H9 (cell line): ENCODE measurements at regions not wholly inside any gene's neighbourhood (a gene's known extent, or its start where the extent isn't known, plus 50 kb on each side); places are given as distances from the start of the nearest gene placed in this dataset.
A peak's percentile ranks its signal among the peaks of the same experiment; 100 is the strongest.

Experiments
- DNase-seq: peaks from one replicate; pipeline ENCODE4 v3.0.0-alpha.2; 2017
- H2AFZ ChIP-seq: one replicate; pipeline ENCODE4 v1.6.1; 2013; ENCODE audit warnings: mild to moderate bottlenecking, low read length, control low read depth, moderate library complexity
- H2AK5ac ChIP-seq: 2 replicates; pipeline ENCODE4 v1.6.1; 2013; ENCODE audit warnings: low read length, control low read depth, mixed read lengths; ENCODE audit not compliant: insufficient read length
- H2BK120ac ChIP-seq: one replicate; pipeline ENCODE4 v1.6.1; 2013; ENCODE audit warnings: low read depth, mild to moderate bottlenecking, low read length, control low read depth, inconsistent platforms; ENCODE audit not compliant: poor library complexity, severe bottlenecking
- H2BK12ac ChIP-seq: 2 replicates; pipeline ENCODE4 v1.6.1; 2013; ENCODE audit warnings: low read length, control low read depth, mixed read lengths, low read depth; ENCODE audit not compliant: insufficient read length
- H2BK15ac ChIP-seq: 2 replicates; pipeline ENCODE4 v1.6.1; 2013; ENCODE audit warnings: low read depth, low read length, control low read depth
- H2BK20ac ChIP-seq: one replicate; pipeline ENCODE4 v1.6.1; 2013; ENCODE audit warnings: low read depth, mild to moderate bottlenecking, low read length, control low read depth, inconsistent platforms; ENCODE audit not compliant: poor library complexity, severe bottlenecking
- H2BK5ac ChIP-seq: 2 replicates; pipeline ENCODE4 v1.6.1; 2013; ENCODE audit warnings: low read length, control low read depth, mixed read lengths; ENCODE audit not compliant: insufficient read length
- H3K14ac ChIP-seq: 2 replicates; pipeline ENCODE4 v1.6.1; 2013; ENCODE audit warnings: low read length, control low read depth; ENCODE audit not compliant: insufficient read depth
- H3K18ac ChIP-seq: 2 replicates; pipeline ENCODE4 v1.6.1; 2013; ENCODE audit warnings: low read depth, mild to moderate bottlenecking, mixed read lengths, low read length, control low read depth; ENCODE audit not compliant: insufficient read length
- H3K23ac ChIP-seq: 2 replicates; pipeline ENCODE4 v1.6.1; 2013; ENCODE audit warnings: low read length, control low read depth, mixed read lengths, low read depth; ENCODE audit not compliant: insufficient read length
- H3K23me2 ChIP-seq: 2 replicates; pipeline ENCODE4 v1.6.1; 2013; ENCODE audit warnings: low read depth, mild to moderate bottlenecking, mixed read lengths, low read length, control low read depth; ENCODE audit not compliant: insufficient read length, poor library complexity, severe bottlenecking
- H3K27ac ChIP-seq: 2 replicates; pipeline ENCODE4 v1.5.1; 2013; ENCODE audit warnings: low read length, control low read depth, mixed read lengths, low read depth; ENCODE audit not compliant: insufficient read length
- H3K27me3 ChIP-seq: 2 replicates; pipeline ENCODE4 v1.6.1; 2013; ENCODE audit warnings: low read length, control low read depth, inconsistent platforms; ENCODE audit not compliant: insufficient read depth
- H3K4ac ChIP-seq: 2 replicates; pipeline ENCODE4 v1.6.1; 2013; ENCODE audit warnings: low read depth, mild to moderate bottlenecking, control low read depth, inconsistent platforms, low read length, moderate library complexity
- H3K4me1 ChIP-seq: 2 replicates; pipeline ENCODE4 v1.6.1; 2013; ENCODE audit warnings: low read length, control low read depth, inconsistent platforms; ENCODE audit not compliant: insufficient read depth
- H3K4me2 ChIP-seq: 2 replicates; pipeline ENCODE4 v1.6.1; 2013; ENCODE audit warnings: low read length, control low read depth, mixed read lengths; ENCODE audit not compliant: insufficient read length, insufficient read depth
- H3K56ac ChIP-seq: 2 replicates; pipeline ENCODE4 v1.6.1; 2013; ENCODE audit warnings: low read depth, mild to moderate bottlenecking, mixed read lengths, low read length, control low read depth; ENCODE audit not compliant: insufficient read length
- H3K79me1 ChIP-seq: 2 replicates; pipeline ENCODE4 v1.6.1; 2013; ENCODE audit warnings: low read depth, mild to moderate bottlenecking, moderate library complexity, low read length, control low read depth, inconsistent platforms; ENCODE audit not compliant: insufficient read depth, poor library complexity, severe bottlenecking
- H3K79me2 ChIP-seq: 2 replicates; pipeline ENCODE4 v1.6.1; 2013; ENCODE audit warnings: low read length, control low read depth, inconsistent platforms; ENCODE audit not compliant: insufficient read depth
- H3K9ac ChIP-seq: 2 replicates; pipeline ENCODE4 v1.6.1; 2013; ENCODE audit warnings: low read length, control low read depth, mixed read lengths; ENCODE audit not compliant: insufficient read length; ENCODE audit errors: extremely low read depth
- H3K9me3 ChIP-seq: one replicate; pipeline ENCODE4 v1.6.1; 2013; ENCODE audit warnings: low read depth, low read length, inconsistent platforms; ENCODE audit not compliant: control insufficient read depth
- H3T11ph ChIP-seq: one replicate; pipeline ENCODE4 v1.6.1; 2013; ENCODE audit warnings: mild to moderate bottlenecking, low read length, control low read depth, inconsistent platforms
- H4K20me1 ChIP-seq: one replicate; pipeline ENCODE4 v1.6.1; 2013; ENCODE audit not compliant: control insufficient read depth, insufficient read length, insufficient read depth
- H4K5ac ChIP-seq: 2 replicates; pipeline ENCODE4 v1.6.1; 2013; ENCODE audit warnings: low read depth, mild to moderate bottlenecking, mixed read lengths, low read length, control low read depth; ENCODE audit not compliant: insufficient read length
- H4K8ac ChIP-seq: replicated peaks from 2 replicates; pipeline ENCODE4 v1.6.1; 2013; ENCODE audit warnings: low read length, control low read depth, mixed read lengths, low read depth; ENCODE audit not compliant: insufficient read length
- H4K91ac ChIP-seq: 2 replicates; pipeline ENCODE4 v1.6.1; 2013; ENCODE audit warnings: low read depth, mild to moderate bottlenecking, moderate library complexity, mixed read lengths, low read length, control low read depth; ENCODE audit not compliant: insufficient read length
- H3K27ac Mint-ChIP-seq, 3 experiments: 2 replicates in 2 of 3; 3 replicates in 1 of 3; pipeline ENCODE4 v1.8.0; 2020 to 2021; ENCODE audit warnings: mixed read lengths in 3 of 3, mild to moderate bottlenecking in 1 of 3, moderate library complexity in 1 of 3
- H3K27me3 Mint-ChIP-seq: 2 replicates; pipeline ENCODE4 v1.8.0; 2021; ENCODE audit warnings: low read depth, mild to moderate bottlenecking, moderate library complexity, mixed read lengths
- H3K36me3 Mint-ChIP-seq, 3 experiments: 2 replicates in 2 of 3; 3 replicates in 1 of 3; pipeline ENCODE4 v1.8.0; 2020 to 2021; ENCODE audit warnings: low read depth in 3 of 3, mixed read lengths in 3 of 3; ENCODE audit not compliant: insufficient read depth in 1 of 3
- H3K4me1 Mint-ChIP-seq, 2 experiments: 2 replicates each; pipeline ENCODE4 v1.8.0; 2020; ENCODE audit warnings: mixed read lengths in 2 of 2
- H3K4me3 Mint-ChIP-seq, 2 experiments: 2 replicates in 1 of 2; 3 replicates in 1 of 2; pipeline ENCODE4 v1.8.0; 2020 to 2021; ENCODE audit warnings: mild to moderate bottlenecking in 2 of 2, mixed read lengths in 2 of 2, moderate library complexity in 1 of 2
- H3K9me3 Mint-ChIP-seq, 2 experiments: 2 replicates in 1 of 2; 3 replicates in 1 of 2; pipeline ENCODE4 v1.8.0; 2020; ENCODE audit warnings: mild to moderate bottlenecking in 2 of 2, mixed read lengths in 2 of 2, moderate library complexity in 1 of 2
- CTCF ChIP-seq: fragments of 200-600 bp; sonication (generic); conservative IDR thresholded peaks from 3 replicates; pipeline ENCODE4 v1.8.0; 2021; ENCODE audit warnings: antibody characterized with exemption, mild to moderate bottlenecking
- WGBS: extraction: QIAGEN DNeasy Blood & Tissue Kit; methylation state at CpG from one replicate; pipeline ENCODE4 v1.1.7; 2013; ENCODE audit warnings: missing lambda C conversion rate, low lambda C conversion rate, mixed read lengths; ENCODE audit not compliant: insufficient read length; ENCODE audit errors: extremely low coverage; 5-methylcytosine and 5-hydroxymethylcytosine counted together

GRCh38 chr7:25753837-25754236 lies 398.2 kb upstream of the NFE2L3 start:
- TF ChIP-seq CTCF: no peak
- Histone ChIP-seq H2AFZ (peak overlapping the region; percentile 36), H3K79me2 (no peaks in the 10 kb centered on the region), H3K4me2 (no peak overlapping the region), H3K4ac (no peak overlapping the region), H3K56ac (no peak overlapping the region), H3K18ac (no peak overlapping the region), H3T11ph (no peak overlapping the region), H2AK5ac (no peak overlapping the region), H2BK20ac (no peak overlapping the region), H2BK12ac (no peak overlapping the region), H3K79me1 (no peaks in the 10 kb centered on the region), H3K23ac (no peak overlapping the region), H3K4me1 (peaks cover 4% of the 10 kb centered on the region; the same call in 1 of the 2 replicates), H3K9ac (no peak overlapping the region), H3K14ac (peak overlapping the region; percentile 40; the same call in 1 of the 2 replicates), H2BK120ac (no peak overlapping the region), H3K9me3 (no peaks in the 10 kb centered on the region), H3K27ac (no peak overlapping the region), H4K20me1 (no peaks in the 10 kb centered on the region), H3K27me3 (no peaks in the 10 kb centered on the region), H4K91ac (no peak overlapping the region), H3K23me2 (no peaks in the 10 kb centered on the region), H2BK5ac (no peak overlapping the region), H4K5ac (no peak overlapping the region), H4K8ac (no peak overlapping the region), H2BK15ac (no peak overlapping the region)
- Mint-ChIP-seq H3K27ac (no peak overlapping the region; a peak in 1 of 7 replicates), H3K9me3 (no peaks in the 10 kb centered on the region), H3K27me3 (no peaks in the 10 kb centered on the region), H3K4me3 (no peak overlapping the region), H3K4me1 (peaks cover 34 to 39% of the 10 kb centered on the region in 2 experiments), H3K36me3 (no peaks in the 10 kb centered on the region)
- no CpG with 5 or more reads among the region's 10 CpGs for WGBS
- DNase-seq: no peak
